ENCODE measurements at regions not wholly inside any gene's neighbourhood (a gene's known extent, or its start where the extent isn't known, plus 50 kb on each side); places are given as distances from the start of the nearest gene placed in this dataset.

DNA sequence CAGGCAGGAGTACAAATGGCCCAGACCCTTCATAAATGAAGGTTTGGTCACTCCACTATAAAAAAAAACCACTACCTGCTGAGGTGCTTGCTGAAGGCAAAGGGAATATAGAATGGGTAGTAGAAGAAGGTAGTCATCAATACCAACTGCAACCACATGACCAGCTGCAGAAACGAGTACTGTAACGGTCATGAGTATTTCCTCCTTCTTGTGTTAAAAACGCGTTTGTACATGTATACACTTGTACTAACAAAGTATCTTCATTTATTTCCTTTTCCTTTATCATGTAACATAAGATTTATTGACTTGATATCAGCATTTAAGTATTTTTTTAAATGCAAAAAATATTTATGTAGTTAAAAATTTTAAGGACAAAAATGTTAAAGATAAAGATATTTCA is 238.6 kb downstream of the TFAP2B start:
- TF ChIP-seq CTCF (IDR thresholded peaks at IDR 0.05) (no peak), POLR2AphosphoS5 (IDR thresholded peaks at IDR 0.05) (no peak)

Measured in prostate gland (tissue), 2 donors.